ENCODE measurements at regions not wholly inside any gene's neighbourhood (a gene's known extent, or its start where the extent isn't known, plus 50 kb on each side); places are given as distances from the start of the nearest gene placed in this dataset.

GRCh38 chr4:148747721-148748268, 305.6 kb upstream of the NR3C2 start:
- no peak for DNase-seq (ENCODE audit: low spot score)

- no peak for DNase-seq (ENCODE audit: low spot score)
Observed at GRCh38 chr4:148740701-148741100, 298.5 kb upstream of the NR3C2 start.

- no peak for DNase-seq (ENCODE audit: low spot score)
Observed at GRCh38 chr4:148737061-148737770, 295.0 kb upstream of the NR3C2 start.

- DNase-seq (ENCODE audit: low spot score): no peak
Observed at GRCh38 chr4:148735432-148736155, 293.4 kb upstream of the NR3C2 start.

- no peak for DNase-seq (ENCODE audit: low spot score)
Observed at GRCh38 chr4:148730766-148731165, 288.6 kb upstream of the NR3C2 start.

GRCh38 chr4:148730082-148730640, 287.9 kb upstream of the NR3C2 start:
- no peak for DNase-seq (ENCODE audit: low spot score)

- DNase-seq (ENCODE audit: low spot score): no peak
Observed at GRCh38 chr4:148717988-148718387, 275.8 kb upstream of the NR3C2 start.

- DNase-seq (ENCODE audit: low spot score): no peak
Observed at GRCh38 chr4:148716431-148717052, 274.3 kb upstream of the NR3C2 start.

GRCh38 chr4:148704291-148704690, 262.1 kb upstream of the NR3C2 start:
- no peak for DNase-seq (ENCODE audit: low spot score)

- DNase-seq (ENCODE audit: low spot score): no peak
Observed at GRCh38 chr4:148694702-148695101, 252.5 kb upstream of the NR3C2 start.

GRCh38 chr4:148693913-148694649, 251.9 kb upstream of the NR3C2 start:
- DNase-seq (ENCODE audit: low spot score): no peak

GRCh38 chr4:148692242-148692641, 250.0 kb upstream of the NR3C2 start:
- DNase-seq (ENCODE audit: low spot score): no peak

- no peak for DNase-seq (ENCODE audit: low spot score)
Observed at GRCh38 chr4:148686449-148686848, 244.2 kb upstream of the NR3C2 start.

GRCh38 chr4:148684638-148685037, 242.4 kb upstream of the NR3C2 start:
- no peak for DNase-seq (ENCODE audit: low spot score)

GRCh38 chr4:148680884-148681283, 238.7 kb upstream of the NR3C2 start:
- DNase-seq (ENCODE audit: low spot score): no peak

- no peak for DNase-seq (ENCODE audit: low spot score)
Observed at GRCh38 chr4:148676344-148676743, 234.1 kb upstream of the NR3C2 start.

GRCh38 chr4:148674876-148675275, 232.7 kb upstream of the NR3C2 start:
- DNase-seq (ENCODE audit: low spot score): no peak

- DNase-seq (ENCODE audit: low spot score): no peak
Observed at GRCh38 chr4:148664636-148665035, 222.4 kb upstream of the NR3C2 start.

- no peak for DNase-seq (ENCODE audit: low spot score)
Observed at GRCh38 chr4:148654131-148654530, 211.9 kb upstream of the NR3C2 start.

- no peak for DNase-seq (ENCODE audit: low spot score)
Observed at GRCh38 chr4:148653681-148654080, 211.5 kb upstream of the NR3C2 start.

- no peak for DNase-seq (ENCODE audit: low spot score)
Observed at GRCh38 chr4:148651991-148652390, 209.8 kb upstream of the NR3C2 start.

Data from HuH-7 (cell line).